GM12891 (cell line): ENCODE measurements at regions not wholly inside any gene's neighbourhood (a gene's known extent, or its start where the extent isn't known, plus 50 kb on each side); places are given as distances from the start of the nearest gene placed in this dataset.
"Not testable (repeated sequence)": the region's sequence is repeated elsewhere in the genome, so short reads cannot be mapped to it uniquely, and the experiment has no call there.

ENCODE experiments used
- PAX5 ChIP-seq: IDR thresholded peaks from 2 replicates; pipeline ENCODE4 v1.6.1; 2011; ENCODE audit warnings: low read length, moderate library complexity, mild to moderate bottlenecking; ENCODE audit not compliant: insufficient read depth, severe bottlenecking
- SPI1 ChIP-seq: IDR thresholded peaks from 2 replicates; pipeline ENCODE4 v1.6.1; 2011; ENCODE audit warnings: low read depth, low read length, control low read depth

- not testable (repeated sequence) for TF ChIP-seq SPI1, PAX5
Measured at GRCh38 chr2:87454421-87454820, 293.5 kb upstream of the PLGLB2 start.
